Endodermal cell (in vitro differentiated cells): ENCODE measurements at regions not wholly inside any gene's neighbourhood (a gene's known extent, or its start where the extent isn't known, plus 50 kb on each side); places are given as distances from the start of the nearest gene placed in this dataset.
A peak's percentile ranks its signal among the peaks of the same experiment; 100 is the strongest.

Experiments
- DNase-seq: peaks from one replicate; pipeline ENCODE4 v3.0.0-alpha.2; 2017
- H3K27ac ChIP-seq: 2 replicates; pipeline ENCODE4 v1.5.1; 2013; ENCODE audit warnings: mild to moderate bottlenecking, low read depth, low read length, moderate library complexity
- H3K27me3 ChIP-seq: 2 replicates; pipeline ENCODE4 v1.6.1; 2013; ENCODE audit warnings: mild to moderate bottlenecking, low read length, moderate library complexity; ENCODE audit not compliant: insufficient read depth, control insufficient read depth, poor library complexity, severe bottlenecking
- H3K36me3 ChIP-seq: 2 replicates; pipeline ENCODE4 v1.7.0; 2013; ENCODE audit warnings: mild to moderate bottlenecking, low read length, moderate library complexity; ENCODE audit not compliant: control insufficient read depth, insufficient read depth
- H3K4me1 ChIP-seq: one replicate; pipeline ENCODE4 v1.7.0; 2013; ENCODE audit warnings: low read length; ENCODE audit not compliant: control insufficient read depth, insufficient read depth
- H3K4me3 ChIP-seq: 2 replicates; pipeline ENCODE4 v1.5.1; 2013; ENCODE audit warnings: mild to moderate bottlenecking, low read length, moderate library complexity
- H3K9ac ChIP-seq: 2 replicates; pipeline ENCODE4 v1.6.1; 2013; ENCODE audit warnings: mild to moderate bottlenecking, low read length, moderate library complexity; ENCODE audit not compliant: poor library complexity, severe bottlenecking; ENCODE audit errors: extremely low read depth
- H3K9me3 ChIP-seq: 2 replicates; pipeline ENCODE4 v1.6.1; 2013; ENCODE audit warnings: mild to moderate bottlenecking, low read length, moderate library complexity; ENCODE audit not compliant: control insufficient read depth
- H3K27ac Mint-ChIP-seq: 2 replicates; pipeline ENCODE4 v1.8.0; 2020; ENCODE audit warnings: mixed read lengths
- H3K27me3 Mint-ChIP-seq: 2 replicates; pipeline ENCODE4 v1.8.0; 2021; ENCODE audit warnings: mild to moderate bottlenecking, mixed read lengths; ENCODE audit not compliant: insufficient read depth
- H3K36me3 Mint-ChIP-seq: 2 replicates; pipeline ENCODE4 v1.8.0; 2020; ENCODE audit warnings: low read depth, mixed read lengths
- H3K4me1 Mint-ChIP-seq: 2 replicates; pipeline ENCODE4 v1.8.0; 2020; ENCODE audit warnings: mixed read lengths
- H3K4me3 Mint-ChIP-seq: 2 replicates; pipeline ENCODE4 v1.8.0; 2020; ENCODE audit warnings: mild to moderate bottlenecking, moderate library complexity, mixed read lengths
- H3K9me3 Mint-ChIP-seq: 2 replicates; pipeline ENCODE4 v1.8.0; 2020; ENCODE audit warnings: mild to moderate bottlenecking, mixed read lengths
- CTCF ChIP-seq: fragments of 200-600 bp; sonication (generic); conservative IDR thresholded peaks from 2 replicates; pipeline ENCODE4 v1.5.0; 2021; ENCODE audit warnings: antibody characterized with exemption, mild to moderate bottlenecking
- WGBS, 2 experiments: methylation state at CpG; one replicate each; pipeline versions ENCODE4 v1.1.5 to v1.1.7; 2013; ENCODE audit warnings: missing lambda C conversion rate in 2 of 2, mixed read lengths in 1 of 2; ENCODE audit not compliant: insufficient coverage in 1 of 2, insufficient read length in 1 of 2; 5-methylcytosine and 5-hydroxymethylcytosine counted together

DNA sequence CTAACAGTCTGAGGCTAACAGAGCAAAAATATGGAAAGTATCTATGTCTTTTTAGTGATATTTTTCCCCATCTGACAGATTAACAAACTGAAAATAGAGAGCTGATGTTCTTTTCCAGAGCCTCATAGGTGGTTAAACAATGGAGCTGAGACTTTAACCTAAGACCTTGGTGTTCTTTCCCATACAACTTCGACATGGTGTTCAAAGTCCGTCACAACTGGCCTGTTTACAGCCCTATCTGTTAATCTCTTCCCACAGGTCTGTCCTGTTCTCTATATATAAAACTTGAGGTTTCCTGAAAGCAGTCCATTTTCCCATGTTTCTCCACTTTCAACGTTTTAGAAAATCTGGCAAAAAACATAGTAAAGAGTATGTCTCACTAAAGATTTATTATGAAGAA is 395.7 kb downstream of the BRINP2 start:
- WGBS, 2 experiments: 85 to 89% methylated on average over 2 to 3 of the region's 3 CpGs
- no peak overlapping the region for H3K27ac Mint-ChIP-seq
- Histone ChIP-seq H3K27me3 (peaks cover 68% of the 10 kb centered on the region), H3K9me3 (no peaks in the 10 kb centered on the region), H3K4me1 (no peaks in the 10 kb centered on the region), H3K9ac (no peak overlapping the region), H3K36me3 (no peaks in the 10 kb centered on the region), H3K27ac (no peak overlapping the region), H3K4me3 (no peak overlapping the region)
- H3K9me3 Mint-ChIP-seq: peaks cover 5% of the 10 kb centered on the region
- H3K4me3 Mint-ChIP-seq: no peak overlapping the region
- no peaks in the 10 kb centered on the region for H3K4me1 Mint-ChIP-seq
- H3K36me3 Mint-ChIP-seq: no peaks in the 10 kb centered on the region
- TF ChIP-seq CTCF: no peak
- DNase-seq: no peak
- peaks cover 74% of the 10 kb centered on the region for H3K27me3 Mint-ChIP-seq

- H3K9me3 Mint-ChIP-seq: peaks cover 17% of the 10 kb centered on the region
- no CpG with 5 or more reads among the region's 1 CpG for WGBS, 2 experiments
- peaks cover 2% of the 10 kb centered on the region for H3K4me1 Mint-ChIP-seq
Measured at GRCh38 chr1:177561436-177561835, 390.7 kb downstream of the BRINP2 start.

GRCh38 chr1:177558372-177558771 is 387.6 kb downstream of the BRINP2 start:
- H3K9me3 Mint-ChIP-seq: peaks cover 32% of the 10 kb centered on the region
- H3K4me1 ChIP-seq: no peaks in the 10 kb centered on the region
- H3K9ac ChIP-seq: no peak overlapping the region
- H3K4me3 ChIP-seq: no peak overlapping the region
- H3K27me3 ChIP-seq: peaks cover 94% of the 10 kb centered on the region
- peaks cover 28% of the 10 kb centered on the region for H3K9me3 ChIP-seq
- no peak overlapping the region for H3K27ac Mint-ChIP-seq
- 96 to 100% methylated on average over 1 of the region's 1 CpG for WGBS, 2 experiments
- no peak overlapping the region for H3K4me3 Mint-ChIP-seq
- peaks cover 2% of the 10 kb centered on the region for H3K4me1 Mint-ChIP-seq
- TF ChIP-seq CTCF: no peak
- H3K36me3 ChIP-seq: no peaks in the 10 kb centered on the region
- H3K27me3 Mint-ChIP-seq: peaks cover 92% of the 10 kb centered on the region
- DNase-seq: no peak
- no peak overlapping the region for H3K27ac ChIP-seq
- H3K36me3 Mint-ChIP-seq: no peaks in the 10 kb centered on the region

More at GRCh38 chr1:177561436-177561835, 390.7 kb downstream of the BRINP2 start:
- no peak overlapping the region for H3K27ac Mint-ChIP-seq
- peaks cover 94% of the 10 kb centered on the region for H3K27me3 Mint-ChIP-seq
- no peak overlapping the region for H3K4me3 Mint-ChIP-seq
- Histone ChIP-seq H3K36me3 (no peaks in the 10 kb centered on the region), H3K9ac (no peak overlapping the region), H3K27ac (no peak overlapping the region), H3K4me3 (no peak overlapping the region), H3K4me1 (no peaks in the 10 kb centered on the region), H3K9me3 (peaks cover 21% of the 10 kb centered on the region), H3K27me3 (peaks cover 70% of the 10 kb centered on the region)
- no peak for TF ChIP-seq CTCF
- no peaks in the 10 kb centered on the region for H3K36me3 Mint-ChIP-seq
- peak; percentile 46 for DNase-seq
